ENCODE measurements at regions not wholly inside any gene's neighbourhood (a gene's known extent, or its start where the extent isn't known, plus 50 kb on each side); places are given as distances from the start of the nearest gene placed in this dataset.

DNA sequence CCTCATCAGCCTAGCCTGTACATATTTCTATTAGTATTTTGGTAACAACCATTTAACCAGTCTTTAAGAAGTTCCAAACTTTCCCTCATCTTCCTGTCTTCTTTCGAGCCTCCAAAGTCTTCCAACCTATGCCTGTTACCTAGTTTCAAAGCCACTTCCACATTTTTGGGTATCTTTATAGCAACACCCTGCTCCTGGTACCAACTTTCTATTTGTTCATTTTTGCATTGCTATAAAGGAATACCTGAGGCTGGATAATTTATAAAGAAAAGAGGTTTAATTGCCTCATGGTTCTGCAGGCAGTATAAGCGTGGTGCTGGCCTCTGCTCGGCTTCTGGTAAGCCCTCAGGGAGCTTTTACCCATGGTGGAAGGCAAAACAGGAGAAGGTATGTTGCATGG lies 578.8 kb upstream of the AUTS2 start:
- H3K4me1 ChIP-seq (ENCODE audit: control insufficient read depth, low read length) = no peaks in the 10 kb centered on the region
- TF ChIP-seq EZH2phosphoT487 (IDR thresholded peaks at IDR 0.05; ENCODE audit: borderline replicate concordance, low read length) = no peak
- TF ChIP-seq, protein P1, sequence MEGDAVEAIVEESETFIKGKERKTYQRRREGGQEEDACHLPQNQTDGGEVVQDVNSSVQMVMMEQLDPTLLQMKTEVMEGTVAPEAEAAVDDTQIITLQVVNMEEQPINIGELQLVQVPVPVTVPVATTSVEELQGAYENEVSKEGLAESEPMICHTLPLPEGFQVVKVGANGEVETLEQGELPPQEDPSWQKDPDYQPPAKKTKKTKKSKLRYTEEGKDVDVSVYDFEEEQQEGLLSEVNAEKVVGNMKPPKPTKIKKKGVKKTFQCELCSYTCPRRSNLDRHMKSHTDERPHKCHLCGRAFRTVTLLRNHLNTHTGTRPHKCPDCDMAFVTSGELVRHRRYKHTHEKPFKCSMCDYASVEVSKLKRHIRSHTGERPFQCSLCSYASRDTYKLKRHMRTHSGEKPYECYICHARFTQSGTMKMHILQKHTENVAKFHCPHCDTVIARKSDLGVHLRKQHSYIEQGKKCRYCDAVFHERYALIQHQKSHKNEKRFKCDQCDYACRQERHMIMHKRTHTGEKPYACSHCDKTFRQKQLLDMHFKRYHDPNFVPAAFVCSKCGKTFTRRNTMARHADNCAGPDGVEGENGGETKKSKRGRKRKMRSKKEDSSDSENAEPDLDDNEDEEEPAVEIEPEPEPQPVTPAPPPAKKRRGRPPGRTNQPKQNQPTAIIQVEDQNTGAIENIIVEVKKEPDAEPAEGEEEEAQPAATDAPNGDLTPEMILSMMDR (IDR thresholded peaks at IDR 0.05; ENCODE audit: low read depth, low read length, poor library complexity, severe bottlenecking) = no peak

DNA sequence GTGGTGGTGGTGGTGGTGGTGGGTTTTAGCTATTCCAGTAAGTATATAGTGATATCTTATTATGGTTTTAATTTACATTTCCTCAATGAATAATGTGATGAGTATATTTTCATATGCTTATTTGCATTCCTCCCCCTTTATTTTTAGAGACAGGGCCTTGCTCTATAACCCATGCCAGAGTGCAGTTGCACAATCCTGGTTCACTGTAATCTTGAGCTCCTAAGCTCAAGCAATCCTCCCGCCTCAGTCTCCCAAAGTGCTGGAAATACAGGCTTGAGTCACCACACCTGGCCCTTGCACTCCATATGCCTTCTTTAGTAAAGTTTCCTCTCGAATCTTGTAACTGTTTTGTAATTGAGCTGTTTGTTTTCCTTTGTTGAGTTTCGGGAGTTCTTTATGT lies 577.7 kb upstream of the AUTS2 start:
- Histone ChIP-seq H3K9me3 (ENCODE audit: control insufficient read depth, insufficient read depth, low read length) (peaks cover 3% of the 10 kb centered on the region; the same call in 1 of the 2 replicates), H3K36me3 (ENCODE audit: control insufficient read depth, low read length) (no peaks in the 10 kb centered on the region), H3F3A (ENCODE audit: control insufficient read depth, insufficient read depth) (no peaks in the 10 kb centered on the region), H3K4me2 (ENCODE audit: low read length) (no peak overlapping the region), H3K9me2 (replicated peaks; ENCODE audit: control insufficient read depth, low read length) (no peaks in the 10 kb centered on the region), H3K27ac (ENCODE audit: low read depth, low read length) (no peak overlapping the region), H3K27me3 (ENCODE audit: control insufficient read depth, low read length) (no peaks in the 10 kb centered on the region), H3K4me3 (ENCODE audit: low read length) (no peak overlapping the region), H3K4me1 (ENCODE audit: control insufficient read depth, low read length) (no peaks in the 10 kb centered on the region), H3K79me2 (ENCODE audit: control insufficient read depth, low read length) (no peaks in the 10 kb centered on the region), H4K20me1 (ENCODE audit: control insufficient read depth, insufficient read depth, low read depth, low read length) (no peaks in the 10 kb centered on the region)
- TF ChIP-seq EZH2phosphoT487 (IDR thresholded peaks at IDR 0.05; ENCODE audit: borderline replicate concordance, low read length) = no peak
- TF ChIP-seq, protein P1 (IDR thresholded peaks at IDR 0.05; ENCODE audit: low read depth, low read length, poor library complexity, severe bottlenecking) = no peak

More for the DNA sequence above, 578.8 kb upstream of the AUTS2 start:
- H3K4me3 ChIP-seq (ENCODE audit: low read length) = no peak overlapping the region
- no peaks in the 10 kb centered on the region for H3K9me2 ChIP-seq (replicated peaks; ENCODE audit: control insufficient read depth, low read length)
- no peaks in the 10 kb centered on the region for H3F3A ChIP-seq (ENCODE audit: control insufficient read depth, insufficient read depth)
- no peaks in the 10 kb centered on the region for H3K27me3 ChIP-seq (ENCODE audit: control insufficient read depth, low read length)
- H3K27ac ChIP-seq (ENCODE audit: low read depth, low read length) = no peak overlapping the region
- no peak overlapping the region for H3K4me2 ChIP-seq (ENCODE audit: low read length)
- no peaks in the 10 kb centered on the region for H3K36me3 ChIP-seq (ENCODE audit: control insufficient read depth, low read length)
- H3K9me3 ChIP-seq (ENCODE audit: control insufficient read depth, insufficient read depth, low read length) = peaks cover 3% of the 10 kb centered on the region; the same call in 1 of the 2 replicates
- H3K79me2 ChIP-seq (ENCODE audit: control insufficient read depth, low read length) = no peaks in the 10 kb centered on the region
- H4K20me1 ChIP-seq (ENCODE audit: control insufficient read depth, insufficient read depth, low read depth, low read length) = no peaks in the 10 kb centered on the region

DNA sequence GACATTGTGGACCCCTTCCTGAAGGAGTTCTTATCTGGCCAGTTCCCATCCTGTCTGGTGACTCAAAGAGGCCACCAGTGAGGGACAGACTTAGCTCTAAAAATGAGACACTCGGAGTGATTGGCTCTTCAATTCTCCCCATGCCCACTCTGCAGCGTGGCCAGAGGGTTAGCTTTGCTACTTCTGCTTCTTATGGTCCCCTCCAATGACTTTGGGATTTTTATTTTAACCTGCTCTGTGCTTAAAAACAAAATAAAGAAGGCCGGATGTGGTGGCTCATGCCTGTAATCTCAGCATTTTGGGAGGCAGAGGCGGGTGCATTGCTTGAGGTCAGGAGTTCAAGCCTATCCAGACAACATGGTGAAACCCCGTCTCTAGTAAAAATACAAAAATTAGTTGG lies 573.0 kb upstream of the AUTS2 start:
- Histone ChIP-seq H3K27me3 (ENCODE audit: control insufficient read depth, low read length) (no peaks in the 10 kb centered on the region), H3K27ac (ENCODE audit: low read depth, low read length) (no peak overlapping the region), H3K9me3 (ENCODE audit: control insufficient read depth, insufficient read depth, low read length) (no peaks in the 10 kb centered on the region), H3K79me2 (ENCODE audit: control insufficient read depth, low read length) (no peaks in the 10 kb centered on the region), H3F3A (ENCODE audit: control insufficient read depth, insufficient read depth) (no peaks in the 10 kb centered on the region), H3K4me3 (ENCODE audit: low read length) (no peak overlapping the region), H4K20me1 (ENCODE audit: control insufficient read depth, insufficient read depth, low read depth, low read length) (no peaks in the 10 kb centered on the region), H3K4me1 (ENCODE audit: control insufficient read depth, low read length) (no peaks in the 10 kb centered on the region), H3K4me2 (ENCODE audit: low read length) (no peak overlapping the region), H3K36me3 (ENCODE audit: control insufficient read depth, low read length) (no peaks in the 10 kb centered on the region), H3K9me2 (replicated peaks; ENCODE audit: control insufficient read depth, low read length) (no peaks in the 10 kb centered on the region)
- TF ChIP-seq EZH2phosphoT487 (IDR thresholded peaks at IDR 0.05; ENCODE audit: borderline replicate concordance, low read length) = no peak
- TF ChIP-seq, protein P1 (IDR thresholded peaks at IDR 0.05; ENCODE audit: low read depth, low read length, poor library complexity, severe bottlenecking) = no peak

Data from DOHH2 (cell line).